Breast epithelium (tissue), 4 donors: ENCODE measurements at regions not wholly inside any gene's neighbourhood (a gene's known extent, or its start where the extent isn't known, plus 50 kb on each side); places are given as distances from the start of the nearest gene placed in this dataset.

ENCODE experiments used
- DNase-seq, 2 donors: peaks; one replicate each; pipeline ENCODE4 v3.0.0-alpha.2; 2019; ENCODE audit warnings: low spot score in 2 of 2
- H3K27ac ChIP-seq, 2 donors: fragments of 200-600 bp; sonication (generic) in 1 of 2; one replicate each; pipeline ENCODE4 v1.5.1; 2016 to 2019; ENCODE audit warnings: mild to moderate bottlenecking in 1 of 2
- H3K27me3 ChIP-seq, 2 donors: fragments of 200-600 bp; sonication (generic) in 1 of 2; one replicate each; pipeline versions ENCODE4 v1.5.1 to v1.6.0; 2017 to 2019; ENCODE audit warnings: control low read depth in 1 of 2, mild to moderate bottlenecking in 1 of 2
- H3K36me3 ChIP-seq: fragments of 200-600 bp; one replicate; pipeline ENCODE4 v1.5.1; 2019
- H3K4me1 ChIP-seq, 2 donors: fragments of 200-600 bp; sonication (generic); one replicate each; pipeline ENCODE4 v1.5.1; 2016 to 2019; ENCODE audit warnings: control low read depth in 1 of 2
- H3K4me3 ChIP-seq, 3 donors: fragments of 200-600 bp; sonication (generic); 1 replicate in 2 of 3; 2 replicates in 1 of 3; pipeline ENCODE4 v1.5.1; 2016 to 2019; ENCODE audit warnings: mild to moderate bottlenecking in 3 of 3, moderate library complexity in 2 of 3
- H3K9me3 ChIP-seq, 2 donors: fragments of 200-600 bp; sonication (generic) in 1 of 2; one replicate each; pipeline ENCODE4 v1.5.1; 2016 to 2019; ENCODE audit warnings: control low read depth in 1 of 2
- POLR2A ChIP-seq: fragments of 450-650 bp; IDR thresholded peaks from one replicate; pipeline ENCODE4 v1.6.1; 2016; ENCODE audit warnings: antibody characterized with exemption, mild to moderate bottlenecking, moderate library complexity
- POLR2AphosphoS5 ChIP-seq, 3 donors: sonication (generic); formaldehyde crosslinking; IDR thresholded peaks; one replicate each; pipeline ENCODE4 v1.6.1; 2017; ENCODE audit warnings: antibody characterized with exemption in 3 of 3
- intact Hi-C: fragments of 100-400 bp; cut with DNase I; formaldehyde crosslinking; loops from one replicate; pipeline ENCODE4 v1.15.1; 2023; ENCODE audit warnings: low total_unique reads
- TF ChIP-seq, protein P1 (sequence below), 3 donors: fragments of 450-650 bp; IDR thresholded peaks; one replicate each; pipeline ENCODE4 v1.5.1; 2016 to 2017; ENCODE audit warnings: antibody characterized with exemption in 3 of 3, mild to moderate bottlenecking in 3 of 3, moderate library complexity in 3 of 3

DNA sequence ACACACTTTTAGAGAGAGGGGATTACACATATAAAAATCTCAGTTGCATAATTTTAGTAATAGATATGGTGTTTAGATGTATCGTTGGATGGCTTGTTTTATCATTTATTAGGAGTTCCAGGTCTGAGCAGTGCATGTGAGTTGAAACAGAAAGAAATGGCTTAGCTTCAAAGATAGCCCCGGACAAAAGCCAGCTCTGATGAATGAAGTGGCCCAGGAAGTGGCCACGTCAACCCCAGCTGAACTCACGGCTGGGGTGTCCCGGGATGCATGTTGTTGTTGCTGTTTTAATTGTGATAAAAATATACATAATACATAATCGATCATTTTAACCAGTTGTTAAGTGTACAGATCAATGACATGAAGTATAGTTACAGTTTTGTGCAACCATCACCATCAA is 1513.6 kb downstream of the BRD1 start:
- Histone ChIP-seq H3K9me3 (peaks cover 6 to 14% of the 10 kb centered on the region in 2 donors), H3K4me1 (no peaks in the 10 kb centered on the region), H3K27me3 (peaks cover 0 to 6% of the 10 kb centered on the region in 2 donors), H3K36me3 (no peaks in the 10 kb centered on the region), H3K4me3 (no peak overlapping the region), H3K27ac (no peak overlapping the region)
- intact Hi-C loops, result no loop called here
- TF ChIP-seq POLR2A (no peak), POLR2AphosphoS5 (IDR thresholded peaks at IDR 0.05) (no peak)
- TF ChIP-seq, protein P1, sequence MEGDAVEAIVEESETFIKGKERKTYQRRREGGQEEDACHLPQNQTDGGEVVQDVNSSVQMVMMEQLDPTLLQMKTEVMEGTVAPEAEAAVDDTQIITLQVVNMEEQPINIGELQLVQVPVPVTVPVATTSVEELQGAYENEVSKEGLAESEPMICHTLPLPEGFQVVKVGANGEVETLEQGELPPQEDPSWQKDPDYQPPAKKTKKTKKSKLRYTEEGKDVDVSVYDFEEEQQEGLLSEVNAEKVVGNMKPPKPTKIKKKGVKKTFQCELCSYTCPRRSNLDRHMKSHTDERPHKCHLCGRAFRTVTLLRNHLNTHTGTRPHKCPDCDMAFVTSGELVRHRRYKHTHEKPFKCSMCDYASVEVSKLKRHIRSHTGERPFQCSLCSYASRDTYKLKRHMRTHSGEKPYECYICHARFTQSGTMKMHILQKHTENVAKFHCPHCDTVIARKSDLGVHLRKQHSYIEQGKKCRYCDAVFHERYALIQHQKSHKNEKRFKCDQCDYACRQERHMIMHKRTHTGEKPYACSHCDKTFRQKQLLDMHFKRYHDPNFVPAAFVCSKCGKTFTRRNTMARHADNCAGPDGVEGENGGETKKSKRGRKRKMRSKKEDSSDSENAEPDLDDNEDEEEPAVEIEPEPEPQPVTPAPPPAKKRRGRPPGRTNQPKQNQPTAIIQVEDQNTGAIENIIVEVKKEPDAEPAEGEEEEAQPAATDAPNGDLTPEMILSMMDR (IDR thresholded peaks at IDR 0.05), result no peak
- DNase-seq, result no peak

DNA sequence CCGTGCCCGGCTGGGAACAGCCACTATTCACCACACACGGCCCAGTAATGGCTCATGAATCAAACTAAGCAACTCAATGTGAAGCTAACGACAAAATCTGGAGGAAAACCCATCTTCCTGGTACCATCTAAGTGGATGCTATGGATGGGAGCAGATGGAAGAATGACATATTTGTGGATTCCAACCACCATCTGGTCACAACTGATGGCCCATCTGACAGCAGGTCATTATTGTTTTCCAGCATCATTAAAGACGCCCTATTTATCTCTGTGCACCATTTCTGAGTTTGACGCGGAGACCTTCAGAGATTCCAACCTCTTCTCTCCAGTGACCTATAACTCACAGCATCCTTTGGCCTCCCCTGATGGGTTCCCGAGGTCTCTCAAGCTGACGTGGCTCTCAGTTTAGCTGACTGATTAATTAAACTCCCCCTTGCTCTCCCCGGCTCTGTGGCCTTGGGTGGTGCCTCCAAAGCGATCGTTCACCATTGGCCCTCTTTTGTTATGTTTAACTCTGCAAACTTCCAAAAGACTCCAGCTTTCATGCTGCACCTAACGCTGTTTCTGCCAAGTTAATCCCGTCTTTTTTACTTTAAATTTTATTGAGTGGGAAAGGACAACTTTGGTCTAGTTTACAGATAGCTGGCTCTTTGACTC is 1514.4 kb downstream of the BRD1 start:
- TF ChIP-seq, protein P1 (IDR thresholded peaks at IDR 0.05), result no peak
- TF ChIP-seq POLR2A, result no peak
- TF ChIP-seq POLR2AphosphoS5 (IDR thresholded peaks at IDR 0.05), result no peak
- intact Hi-C loops, result no loop called here
- H3K27me3 ChIP-seq, result no peaks in the 10 kb centered on the region
- no peaks in the 10 kb centered on the region for H3K4me1 ChIP-seq
- H3K36me3 ChIP-seq, result no peaks in the 10 kb centered on the region
- peaks cover 6 to 14% of the 10 kb centered on the region in 2 donors for H3K9me3 ChIP-seq
- no peak overlapping the region for H3K4me3 ChIP-seq
- no peak overlapping the region for H3K27ac ChIP-seq
- no peak for DNase-seq

DNA sequence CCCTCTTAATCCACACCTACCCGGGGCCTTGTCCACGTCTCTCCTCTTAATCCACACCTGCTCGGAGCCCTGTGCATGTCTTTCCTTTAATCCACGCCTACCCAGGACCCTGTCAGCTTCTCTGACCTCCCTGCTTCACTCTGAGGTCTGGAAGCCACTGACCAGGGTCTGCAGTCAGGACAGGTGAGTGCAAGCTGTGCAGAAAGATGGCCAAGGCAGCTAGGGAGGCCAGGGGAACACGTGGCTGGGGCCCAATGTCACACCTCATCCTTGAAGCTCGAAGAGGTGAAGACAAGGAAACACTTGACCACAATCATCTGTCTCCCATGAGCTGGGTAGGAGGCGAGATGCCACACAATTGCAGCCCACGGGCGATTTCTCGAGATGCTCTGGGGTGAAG is 1516.9 kb downstream of the BRD1 start:
- DNase-seq, result no peak
- no peaks in the 10 kb centered on the region for H3K27me3 ChIP-seq
- H3K9me3 ChIP-seq, result peaks cover 6 to 14% of the 10 kb centered on the region in 2 donors
- TF ChIP-seq, protein P1 (IDR thresholded peaks at IDR 0.05), result no peak
- TF ChIP-seq POLR2AphosphoS5 (IDR thresholded peaks at IDR 0.05) (no peak), POLR2A (no peak)
- no peaks in the 10 kb centered on the region for H3K36me3 ChIP-seq
- H3K4me3 ChIP-seq, result no peak overlapping the region
- H3K4me1 ChIP-seq, result no peaks in the 10 kb centered on the region
- intact Hi-C loops, result no loop called here
- H3K27ac ChIP-seq, result no peak overlapping the region

DNA sequence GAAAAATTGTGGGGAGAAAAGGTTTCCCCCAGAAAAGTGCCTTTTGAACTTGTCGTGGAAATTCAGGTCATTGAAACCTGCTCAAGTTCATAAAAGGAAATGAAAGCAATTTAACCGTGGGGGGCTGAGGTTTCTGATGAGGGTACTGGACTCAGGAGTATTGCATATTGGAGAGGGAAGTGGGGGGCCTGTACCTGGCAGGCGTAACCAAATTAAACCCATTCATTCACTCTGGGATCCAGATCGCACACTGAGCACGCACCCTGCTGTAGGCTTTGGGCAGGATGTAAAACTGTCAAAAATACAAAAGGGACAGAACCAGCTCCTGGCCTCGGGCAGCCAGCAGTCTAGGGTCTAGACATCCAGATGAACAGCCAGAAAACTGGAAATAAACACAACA is 1517.4 kb downstream of the BRD1 start:
- H3K4me3 ChIP-seq, result no peak overlapping the region
- DNase-seq, result no peak

DNA sequence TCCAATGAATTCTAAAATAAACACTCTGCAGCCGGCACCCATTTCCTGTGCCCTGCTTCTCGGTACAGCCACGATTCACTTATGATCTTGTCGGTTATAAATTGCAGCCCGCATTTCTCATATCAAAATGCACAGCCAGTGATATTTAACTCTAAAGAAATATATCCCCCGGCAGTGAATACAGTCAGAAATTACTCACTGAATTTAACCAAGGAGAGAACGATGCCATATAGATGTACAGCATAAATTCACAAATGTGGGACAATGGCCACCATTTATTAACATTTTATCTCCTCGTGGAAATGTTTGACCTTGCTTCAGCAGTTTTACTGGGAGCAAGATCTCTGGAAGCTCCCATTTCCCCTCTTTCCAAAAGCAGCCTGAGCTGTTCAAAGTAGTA is 1517.8 kb downstream of the BRD1 start:
- intact Hi-C loops, result no loop called here
- peaks cover 0 to 8% of the 10 kb centered on the region in 2 donors for H3K27me3 ChIP-seq
- no peaks in the 10 kb centered on the region for H3K4me1 ChIP-seq
- H3K27ac ChIP-seq, result no peak overlapping the region
- no peaks in the 10 kb centered on the region for H3K36me3 ChIP-seq
- peaks cover 6 to 14% of the 10 kb centered on the region in 2 donors for H3K9me3 ChIP-seq
- DNase-seq, result no peak
- no peak overlapping the region for H3K4me3 ChIP-seq
- TF ChIP-seq, protein P1 (IDR thresholded peaks at IDR 0.05), result no peak
- no peak for TF ChIP-seq POLR2A

More for the DNA sequence above, 1517.4 kb downstream of the BRD1 start:
- no peak for TF ChIP-seq POLR2A
- TF ChIP-seq, protein P1 (IDR thresholded peaks at IDR 0.05), result no peak
- no peak for TF ChIP-seq POLR2AphosphoS5 (IDR thresholded peaks at IDR 0.05)
- Histone ChIP-seq H3K4me1 (no peaks in the 10 kb centered on the region), H3K27me3 (peaks cover 0 to 4% of the 10 kb centered on the region in 2 donors), H3K9me3 (peaks cover 6 to 14% of the 10 kb centered on the region in 2 donors), H3K27ac (no peak overlapping the region), H3K36me3 (no peaks in the 10 kb centered on the region)
- intact Hi-C loops, result no loop called here
